Muscle layer of colon (tissue), 2 donors: ENCODE measurements at regions not wholly inside any gene's neighbourhood (a gene's known extent, or its start where the extent isn't known, plus 50 kb on each side); places are given as distances from the start of the nearest gene placed in this dataset.
"Not testable (repeated sequence)": the region's sequence is repeated elsewhere in the genome, so short reads cannot be mapped to it uniquely, and the experiment has no call there.

ENCODE experiments used
- H3K27ac ChIP-seq: one replicate; pipeline ENCODE4 v1.7.0; 2013; ENCODE audit warnings: low read depth, mild to moderate bottlenecking, low read length, moderate library complexity
- H3K27me3 ChIP-seq, 2 donors: one replicate each; pipeline ENCODE4 v1.7.0; 2013; ENCODE audit warnings: low read length in 2 of 2, mild to moderate bottlenecking in 2 of 2; ENCODE audit not compliant: insufficient read depth in 2 of 2, control insufficient read depth in 1 of 2
- H3K36me3 ChIP-seq: one replicate; pipeline ENCODE4 v1.7.0; 2013; ENCODE audit warnings: mild to moderate bottlenecking, low read length; ENCODE audit not compliant: insufficient read depth
- H3K4me1 ChIP-seq: one replicate; pipeline ENCODE4 v1.7.0; 2013; ENCODE audit warnings: mild to moderate bottlenecking, low read length; ENCODE audit not compliant: insufficient read depth
- H3K4me3 ChIP-seq, 2 donors: one replicate each; pipeline ENCODE4 v1.7.0; 2013; ENCODE audit warnings: low read length in 2 of 2, low read depth in 1 of 2, mild to moderate bottlenecking in 1 of 2, moderate library complexity in 1 of 2
- H3K9ac ChIP-seq: one replicate; pipeline ENCODE4 v1.7.0; 2013; ENCODE audit warnings: low read length
- H3K9me3 ChIP-seq: one replicate; pipeline ENCODE4 v1.7.0; 2013; ENCODE audit warnings: mild to moderate bottlenecking, low read length
- donor health status: abdominal sarcoma.
- donor health status: Adenocarcinoma of cecum.

- Histone ChIP-seq H3K36me3 (no peaks in the 10 kb centered on the region), H3K9me3 (no peaks in the 10 kb centered on the region), H3K27ac (no peak overlapping the region), H3K4me1 (no peaks in the 10 kb centered on the region), H3K9ac (no peak overlapping the region), H3K27me3 (no peaks in the 10 kb centered on the region), H3K4me3 (no peak overlapping the region)
Measured at GRCh38 chr4:112823156-112823555, 186.2 kb downstream of the LARP7 start.

DNA sequence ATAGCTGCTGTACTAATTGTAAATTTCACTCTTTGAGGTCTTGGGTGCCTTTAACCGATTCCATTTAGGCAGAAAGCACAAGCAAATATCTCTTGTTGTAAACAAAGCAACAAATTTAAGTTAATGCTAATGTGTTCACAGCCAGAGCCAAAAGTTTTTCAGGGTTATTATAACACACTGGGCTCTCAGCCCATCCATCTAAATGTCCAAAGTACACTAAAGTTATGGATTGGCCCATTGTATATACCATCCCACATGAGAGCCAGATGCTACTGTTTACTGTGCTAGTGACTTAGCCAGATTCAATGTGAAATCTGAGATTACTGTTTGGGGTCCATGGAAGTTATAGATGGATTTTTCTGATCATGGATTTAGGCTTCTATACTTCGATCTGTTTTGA is 186.7 kb downstream of the LARP7 start:
- Histone ChIP-seq H3K9ac (no peak overlapping the region), H3K27ac (no peak overlapping the region), H3K9me3 (no peaks in the 10 kb centered on the region), H3K27me3 (no peaks in the 10 kb centered on the region), H3K4me3 (no peak overlapping the region), H3K36me3 (no peaks in the 10 kb centered on the region), H3K4me1 (no peaks in the 10 kb centered on the region)

GRCh38 chr4:112830753-112831386 is 193.9 kb downstream of the LARP7 start:
- Histone ChIP-seq H3K9ac (no peak overlapping the region), H3K4me3 (no peak overlapping the region), H3K9me3 (no peaks in the 10 kb centered on the region), H3K4me1 (no peaks in the 10 kb centered on the region), H3K27ac (no peak overlapping the region), H3K27me3 (no peaks in the 10 kb centered on the region), H3K36me3 (no peaks in the 10 kb centered on the region)

GRCh38 chr4:112832493-112832892 is 195.6 kb downstream of the LARP7 start:
- H3K27ac ChIP-seq = no peak overlapping the region
- no peaks in the 10 kb centered on the region for H3K9me3 ChIP-seq
- no peaks in the 10 kb centered on the region for H3K4me1 ChIP-seq
- no peaks in the 10 kb centered on the region for H3K36me3 ChIP-seq
- no peaks in the 10 kb centered on the region for H3K27me3 ChIP-seq
- no peak overlapping the region for H3K4me3 ChIP-seq
- no peak overlapping the region for H3K9ac ChIP-seq

DNA sequence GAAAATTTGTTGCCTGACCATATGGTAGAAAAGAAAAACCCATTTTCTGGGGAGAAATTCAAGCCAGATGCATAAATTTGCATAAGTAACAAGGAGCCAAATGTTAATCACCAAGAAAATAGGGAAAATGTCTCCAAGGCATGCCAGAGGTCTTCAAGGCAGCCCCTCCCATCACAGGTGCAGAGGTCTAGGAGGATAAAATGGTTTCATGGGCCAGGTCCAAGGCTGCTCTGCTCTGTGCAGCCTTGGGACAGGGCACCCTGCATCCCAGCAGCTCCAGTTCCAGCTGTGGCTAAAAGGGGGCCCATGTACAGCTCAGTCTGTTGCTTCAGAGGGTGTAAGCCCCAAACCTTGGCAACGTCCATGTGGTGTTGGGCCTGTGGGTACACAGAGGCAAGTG is 200.0 kb downstream of the LARP7 start:
- Histone ChIP-seq H3K4me1 (no peaks in the 10 kb centered on the region), H3K9me3 (no peaks in the 10 kb centered on the region), H3K27ac (no peak overlapping the region), H3K4me3 (no peak overlapping the region), H3K9ac (no peak overlapping the region), H3K27me3 (no peaks in the 10 kb centered on the region), H3K36me3 (no peaks in the 10 kb centered on the region)

DNA sequence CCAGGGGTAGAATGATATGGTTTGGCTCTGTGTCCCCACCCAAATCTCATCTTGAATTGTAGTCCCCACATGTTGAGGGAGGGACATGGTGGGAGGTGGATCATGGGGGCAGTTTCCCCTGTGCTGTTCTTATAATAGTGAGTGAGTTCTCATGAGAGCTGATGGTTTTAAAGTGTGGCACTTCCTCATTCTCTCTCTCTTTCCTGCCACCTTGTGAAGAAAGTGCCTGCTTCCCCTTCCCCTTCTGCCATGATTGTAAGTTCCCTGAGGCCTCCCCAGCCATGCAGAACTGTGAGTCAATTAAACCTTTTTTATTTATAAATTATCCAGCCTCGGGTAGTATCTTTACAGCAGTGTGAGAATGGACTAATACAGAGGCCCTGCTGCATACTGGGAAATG is 201.1 kb downstream of the LARP7 start:
- not testable (repeated sequence) for H3K36me3 ChIP-seq, H3K9ac ChIP-seq, H3K27me3 ChIP-seq, H3K9me3 ChIP-seq, H3K4me3 ChIP-seq, H3K27ac ChIP-seq, H3K4me1 ChIP-seq

DNA sequence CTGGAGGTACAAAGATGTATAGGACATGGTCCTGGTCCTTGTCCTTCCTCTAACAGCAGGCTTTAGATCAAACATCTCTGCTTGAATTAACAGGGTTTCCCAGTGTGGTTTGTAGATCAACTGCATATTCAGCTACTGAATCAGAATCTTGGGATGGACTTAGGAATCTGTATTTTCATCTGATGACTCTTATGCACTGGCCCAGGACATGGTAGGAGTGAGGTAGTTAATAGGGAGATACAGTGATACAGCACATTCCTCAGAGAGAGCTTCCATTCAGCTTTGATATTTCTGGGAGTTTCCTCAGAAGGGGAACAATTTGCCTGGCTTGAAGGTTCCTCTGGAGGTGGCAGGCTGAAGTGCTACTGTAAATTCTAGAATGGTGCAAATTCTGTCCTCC is 203.1 kb downstream of the LARP7 start:
- no peak overlapping the region for H3K4me3 ChIP-seq
- no peaks in the 10 kb centered on the region for H3K36me3 ChIP-seq
- no peak overlapping the region for H3K9ac ChIP-seq
- H3K27ac ChIP-seq = no peak overlapping the region
- no peaks in the 10 kb centered on the region for H3K27me3 ChIP-seq
- H3K9me3 ChIP-seq = no peaks in the 10 kb centered on the region
- H3K4me1 ChIP-seq = no peaks in the 10 kb centered on the region

DNA sequence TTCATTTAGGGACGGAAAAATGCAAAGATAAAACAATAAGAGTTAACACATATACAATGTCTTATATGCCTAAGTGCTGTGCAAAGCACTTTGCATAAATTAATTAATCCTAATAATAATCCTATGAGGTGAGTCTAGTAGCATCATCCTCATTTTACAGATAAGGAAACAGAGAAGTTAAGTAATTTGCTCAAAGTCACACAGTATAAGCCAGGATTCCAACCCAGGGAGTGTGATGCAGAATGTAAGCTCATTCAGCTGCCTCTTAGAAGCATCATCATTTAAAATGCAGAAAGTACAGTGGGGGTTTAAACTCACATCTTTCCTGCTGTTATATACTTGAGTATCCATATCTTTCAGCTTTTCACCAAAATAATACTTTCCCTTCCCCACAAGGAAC is 203.7 kb downstream of the LARP7 start:
- H3K27ac ChIP-seq = no peak overlapping the region
- H3K9me3 ChIP-seq = no peaks in the 10 kb centered on the region
- no peak overlapping the region for H3K9ac ChIP-seq
- no peak overlapping the region for H3K4me3 ChIP-seq
- no peaks in the 10 kb centered on the region for H3K4me1 ChIP-seq
- H3K36me3 ChIP-seq = no peaks in the 10 kb centered on the region
- H3K27me3 ChIP-seq = no peaks in the 10 kb centered on the region

GRCh38 chr4:112842513-112842912 is 205.6 kb downstream of the LARP7 start:
- no peak overlapping the region for H3K9ac ChIP-seq
- no peaks in the 10 kb centered on the region for H3K36me3 ChIP-seq
- H3K4me1 ChIP-seq = no peaks in the 10 kb centered on the region
- H3K27ac ChIP-seq = no peak overlapping the region
- H3K27me3 ChIP-seq = no peaks in the 10 kb centered on the region
- H3K4me3 ChIP-seq = no peak overlapping the region
- no peaks in the 10 kb centered on the region for H3K9me3 ChIP-seq

DNA sequence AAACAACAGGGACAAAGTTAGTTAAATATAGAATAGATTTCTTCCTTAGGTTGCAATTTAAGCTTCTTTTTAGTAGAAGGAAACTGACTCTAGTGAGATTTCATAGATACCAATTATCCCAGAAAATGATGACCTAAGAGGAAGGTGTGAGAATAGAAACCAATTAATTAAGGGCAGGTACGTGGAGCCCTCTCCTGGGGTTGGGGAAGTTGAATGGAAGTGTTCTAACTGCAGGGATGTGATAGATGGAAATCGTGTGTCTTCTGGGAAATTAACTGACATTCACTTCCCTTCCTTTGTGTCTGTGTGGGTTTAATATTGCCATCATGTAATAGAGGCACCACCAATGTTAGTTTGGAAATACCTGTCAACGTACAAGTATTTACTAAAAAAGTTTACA is 204.1 kb upstream of the ANK2 start:
- no peak overlapping the region for H3K27ac ChIP-seq
- H3K27me3 ChIP-seq = no peaks in the 10 kb centered on the region
- no peaks in the 10 kb centered on the region for H3K36me3 ChIP-seq
- H3K9ac ChIP-seq = no peak overlapping the region
- H3K9me3 ChIP-seq = no peaks in the 10 kb centered on the region
- no peak overlapping the region for H3K4me3 ChIP-seq
- H3K4me1 ChIP-seq = peaks cover 7% of the 10 kb centered on the region

DNA sequence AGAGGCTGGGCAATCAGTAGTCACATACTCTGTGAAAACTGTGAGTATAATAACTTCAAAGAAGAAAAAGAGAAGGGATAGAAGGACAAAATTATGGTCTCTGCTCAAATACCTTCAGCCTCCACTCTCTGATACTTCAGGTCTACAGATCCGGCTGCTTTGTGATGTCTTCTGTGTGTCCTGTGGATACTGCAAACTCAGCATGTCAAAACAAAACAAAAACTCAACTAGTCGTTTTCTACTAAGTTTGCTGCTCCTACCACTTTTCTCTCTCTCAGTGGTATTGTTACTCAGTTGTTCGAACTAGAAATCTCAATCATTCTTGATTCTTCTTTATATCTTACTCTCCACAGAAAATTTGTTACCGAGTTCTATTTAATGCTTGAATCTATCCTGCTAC is 202.4 kb upstream of the ANK2 start:
- Histone ChIP-seq H3K4me3 (no peak overlapping the region), H3K9ac (no peak overlapping the region), H3K27ac (no peak overlapping the region), H3K9me3 (no peaks in the 10 kb centered on the region), H3K27me3 (no peaks in the 10 kb centered on the region), H3K4me1 (peaks cover 7% of the 10 kb centered on the region), H3K36me3 (no peaks in the 10 kb centered on the region)

- Histone ChIP-seq H3K4me1 (peaks cover 7% of the 10 kb centered on the region), H3K27ac (no peak overlapping the region)
Measured at GRCh38 chr4:112847781-112848180, 201.7 kb upstream of the ANK2 start.

More at GRCh38 chr4:112847781-112848180, 201.7 kb upstream of the ANK2 start:
- Histone ChIP-seq H3K9me3 (no peaks in the 10 kb centered on the region), H3K9ac (no peak overlapping the region), H3K27me3 (no peaks in the 10 kb centered on the region), H3K36me3 (no peaks in the 10 kb centered on the region), H3K4me3 (no peak overlapping the region)
